ENCODE measurements at regions not wholly inside any gene's neighbourhood (a gene's known extent, or its start where the extent isn't known, plus 50 kb on each side); places are given as distances from the start of the nearest gene placed in this dataset.

- no peak for DNase-seq
Observed at GRCh38 chr6:19180348-19181072, 656.7 kb upstream of the ID4 start.

More at GRCh38 chr6:19180348-19181072, 656.7 kb upstream of the ID4 start:
- Histone ChIP-seq H3K4me3 (ENCODE audit: insufficient read depth, low read depth, low read length) (no peak overlapping the region), H3K27ac (ENCODE audit: insufficient read depth, low read length) (no peak overlapping the region), H2AK5ac (ENCODE audit: low read depth, low read length) (no peak overlapping the region), H3K23ac (ENCODE audit: low read depth, low read length) (no peak overlapping the region), H3K9me1 (ENCODE audit: insufficient read depth, low read length) (no peaks in the 10 kb centered on the region), H2BK120ac (ENCODE audit: low read depth, low read length) (no peak overlapping the region), H3K4ac (ENCODE audit: low read depth, low read length) (no peak overlapping the region), H4K8ac (ENCODE audit: low read depth in 2 of 2, low read length in 2 of 2) (no peak overlapping the region), H2BK5ac (ENCODE audit: low read depth, low read length, poor library complexity, severe bottlenecking) (no peak overlapping the region), H4K20me1 (ENCODE audit: insufficient read depth, low read length) (no peaks in the 10 kb centered on the region), H2BK20ac (ENCODE audit: low read depth, low read length) (no peak overlapping the region), H3K18ac (ENCODE audit: low read depth, low read length) (no peak overlapping the region), H3K14ac (replicated peaks; ENCODE audit: low read depth, low read length) (no peak overlapping the region), H3K4me1 (ENCODE audit: control insufficient read depth, insufficient read depth, low read length) (no peaks in the 10 kb centered on the region), H3K27me3 (ENCODE audit: control insufficient read depth, insufficient read depth, low read length) (no peaks in the 10 kb centered on the region), H3K4me2 (ENCODE audit: low read depth, low read length) (no peak overlapping the region), H2AK9ac (replicated peaks; ENCODE audit: low read depth, low read length, poor library complexity) (no peak overlapping the region), H4K5ac (ENCODE audit: low read depth, low read length) (no peak overlapping the region), H4K91ac (ENCODE audit: insufficient read depth, low read depth, low read length) (no peak overlapping the region), H2BK15ac (ENCODE audit: low read depth, low read length) (no peak overlapping the region), H3K9me3 (ENCODE audit: control insufficient read depth, insufficient read depth, low read length) (peaks cover 10% of the 10 kb centered on the region; the same call in 1 of the 2 replicates), H3K9ac (ENCODE audit: low read depth, low read length) (no peak overlapping the region), H3K56ac (ENCODE audit: extremely low read depth, insufficient read depth, low read length) (no peak overlapping the region), H3K36me3 (ENCODE audit: control insufficient read depth, insufficient read depth, low read length) (no peaks in the 10 kb centered on the region), H3K79me1 (ENCODE audit: low read depth in 1 of 2, low read length in 2 of 2) (no peaks in the 10 kb centered on the region), H2AFZ (replicated peaks; ENCODE audit: low read length, poor library complexity) (no peak overlapping the region)
- in situ Hi-C loops (cut with MboI; ENCODE audit: low sequenced_read_pairs) (no loop called here), dilution Hi-C loops (cut with HindIII; ENCODE audit: low sequenced_read_pairs, unreplicated experiment) (no loop called here), intact Hi-C loops (cut with micrococcal nuclease) (no loop called here)
- ATAC-seq (ENCODE audit: low read depth), result no peak
- ChIA-PET POLR2A (ENCODE audit: unreplicated experiment) (no interaction called here), CTCF (no interaction called here)
- BruUV-seq (replicated peaks), result no TSS peak
- no CpG with 5 or more reads among the region's 13 CpGs for WGBS, 2 experiments (ENCODE audit: extremely low coverage in 2 of 2, insufficient read length in 1 of 2)
- no peak for TF ChIP-seq RCOR1 (IDR thresholded peaks at IDR 0.05; ENCODE audit: insufficient replicate concordance, low read length)
- no peak for TF ChIP-seq RAD21 (IDR thresholded peaks at IDR 0.05; ENCODE audit: low read length)
- no peak for TF ChIP-seq CEBPB (IDR thresholded peaks at IDR 0.05; ENCODE audit: low read depth, low read length)
- TF ChIP-seq USF2 (IDR thresholded peaks at IDR 0.05; ENCODE audit: low read depth, low read length), result no peak
- TF ChIP-seq CTCF (conservative IDR thresholded peaks at IDR 0.05; ENCODE audit: low read depth, low read length), result no peak
- no peak for TF ChIP-seq NFE2L2 (IDR thresholded peaks at IDR 0.05; ENCODE audit: low read depth, low read length)
- no peak for TF ChIP-seq CHD1 (IDR thresholded peaks at IDR 0.05; ENCODE audit: low read depth, low read length)
- no peak for TF ChIP-seq BHLHE40 (IDR thresholded peaks at IDR 0.05; ENCODE audit: low read depth, low read length)
- TF ChIP-seq MAZ (IDR thresholded peaks at IDR 0.05; ENCODE audit: borderline replicate concordance, low read depth, low read length), result no peak
- TF ChIP-seq MXI1 (IDR thresholded peaks at IDR 0.05; ENCODE audit: borderline replicate concordance, low read depth, low read length), result no peak
- TF ChIP-seq POLR2A (IDR thresholded peaks at IDR 0.05; ENCODE audit: low read depth, low read length), result no peak
- no peak for TF ChIP-seq SMC3 (IDR thresholded peaks at IDR 0.05; ENCODE audit: low read depth, low read length)
- no peak for TF ChIP-seq MAFK (IDR thresholded peaks at IDR 0.05; ENCODE audit: low read depth, low read length)
- TF ChIP-seq ELK1 (IDR thresholded peaks at IDR 0.05; ENCODE audit: borderline replicate concordance, low read depth, low read length), result no peak

All from IMR-90 (cell line).